ENCODE measurements at regions not wholly inside any gene's neighbourhood (a gene's known extent, or its start where the extent isn't known, plus 50 kb on each side); places are given as distances from the start of the nearest gene placed in this dataset.
"Not testable (repeated sequence)": the region's sequence is repeated elsewhere in the genome, so short reads cannot be mapped to it uniquely, and the experiment has no call there.

GRCh38 chr5:63205976-63206375, 627.4 kb downstream of the LRRC70 start:
- Histone ChIP-seq H3K36me3 (no peaks in the 10 kb centered on the region), H3K9me3 (peaks cover 0 to 10% of the 10 kb centered on the region in 2 donors), H3K4me3 (no peak overlapping the region), H3K27ac (no peak overlapping the region), H3K27me3 (no peaks in the 10 kb centered on the region), H3K4me1 (no peaks in the 10 kb centered on the region)
- no peak for DNase-seq
- intact Hi-C loops (cut with DNase I; ENCODE audit: low total_unique reads), result no loop called here
- in situ Hi-C loops (cut with MboI; ENCODE audit: low pct_ligation_motif_present in 1 of 4, low pct_unique_long_range_greater_than_20kb in 1 of 4, low sequenced_read_pairs in 3 of 4), result no loop called here
- TF ChIP-seq EP300 (IDR thresholded peaks at IDR 0.05; ENCODE audit: low read depth) (no peak), POLR2A (IDR thresholded peaks at IDR 0.05) (no peak), CTCF (IDR thresholded peaks at IDR 0.05) (no peak), POLR2AphosphoS5 (IDR thresholded peaks at IDR 0.05) (no peak)
- 36 to 54% methylated on average over 1 to 2 of the region's 2 CpGs for WGBS, 2 donors (ENCODE audit: low coverage in 1 of 2)

GRCh38 chr5:63201738-63202137, 623.1 kb downstream of the LRRC70 start:
- intact Hi-C loops (cut with DNase I; ENCODE audit: low total_unique reads) (no loop called here), in situ Hi-C loops (cut with MboI; ENCODE audit: low pct_ligation_motif_present in 1 of 4, low pct_unique_long_range_greater_than_20kb in 1 of 4, low sequenced_read_pairs in 3 of 4) (no loop called here)
- H3K27me3 ChIP-seq, result no peaks in the 10 kb centered on the region
- H3K27ac ChIP-seq, result no peak overlapping the region
- WGBS, 2 donors (ENCODE audit: low coverage in 1 of 2), result 58% methylated on average over 2 of the region's 2 CpGs
- no peaks in the 10 kb centered on the region for H3K36me3 ChIP-seq
- peaks cover 0 to 10% of the 10 kb centered on the region in 2 donors for H3K9me3 ChIP-seq
- TF ChIP-seq EP300 (IDR thresholded peaks at IDR 0.05; ENCODE audit: low read depth) (no peak), POLR2AphosphoS5 (IDR thresholded peaks at IDR 0.05) (no peak), POLR2A (IDR thresholded peaks at IDR 0.05) (no peak), CTCF (IDR thresholded peaks at IDR 0.05) (no peak)
- no peak for DNase-seq
- no peaks in the 10 kb centered on the region for H3K4me1 ChIP-seq
- no peak overlapping the region for H3K4me3 ChIP-seq

- Histone ChIP-seq H3K27ac (no peak overlapping the region), H3K9me3 (no peaks in the 10 kb centered on the region), H3K4me1 (no peaks in the 10 kb centered on the region), H3K27me3 (no peaks in the 10 kb centered on the region), H3K4me3 (no peak overlapping the region), H3K36me3 (no peaks in the 10 kb centered on the region)
- in situ Hi-C loops (cut with MboI; ENCODE audit: low pct_ligation_motif_present in 1 of 4, low pct_unique_long_range_greater_than_20kb in 1 of 4, low sequenced_read_pairs in 3 of 4), result no loop called here
- DNase-seq, result no peak
- WGBS, 2 donors (ENCODE audit: low coverage in 1 of 2), result 71% methylated on average over 3 of the region's 3 CpGs; no CpG with 5 or more reads in 1 of the 2 donors
- intact Hi-C loops (cut with DNase I; ENCODE audit: low total_unique reads), result no loop called here
- TF ChIP-seq CTCF (IDR thresholded peaks at IDR 0.05), result no peak
- no peak for TF ChIP-seq POLR2AphosphoS5 (IDR thresholded peaks at IDR 0.05)
- TF ChIP-seq EP300 (IDR thresholded peaks at IDR 0.05; ENCODE audit: low read depth), result no peak
- no peak for TF ChIP-seq POLR2A (IDR thresholded peaks at IDR 0.05)
Measured at GRCh38 chr5:63194126-63194525, 615.5 kb downstream of the LRRC70 start.

GRCh38 chr5:63180190-63180589, 601.6 kb downstream of the LRRC70 start:
- in situ Hi-C loops (cut with MboI; ENCODE audit: low pct_ligation_motif_present in 1 of 4, low pct_unique_long_range_greater_than_20kb in 1 of 4, low sequenced_read_pairs in 3 of 4), result not testable (repeated sequence)
- WGBS, 2 donors (ENCODE audit: low coverage in 1 of 2), result 94 to 100% methylated on average over 1 of the region's 1 CpG

GRCh38 chr5:63175850-63176249, 597.2 kb downstream of the LRRC70 start:
- intact Hi-C loops (cut with DNase I; ENCODE audit: low total_unique reads), result no loop called here
- Histone ChIP-seq H3K27me3 (no peaks in the 10 kb centered on the region), H3K27ac (no peak overlapping the region), H3K9me3 (peaks cover 0 to 2% of the 10 kb centered on the region in 2 donors), H3K4me3 (no peak overlapping the region), H3K4me1 (no peaks in the 10 kb centered on the region), H3K36me3 (no peaks in the 10 kb centered on the region)
- 96% methylated on average over 5 of the region's 5 CpGs; no CpG with 5 or more reads in 1 of the 2 donors for WGBS, 2 donors (ENCODE audit: low coverage in 1 of 2)
- DNase-seq, result no peak
- in situ Hi-C loops (cut with MboI; ENCODE audit: low pct_ligation_motif_present in 1 of 4, low pct_unique_long_range_greater_than_20kb in 1 of 4, low sequenced_read_pairs in 3 of 4), result no loop called here
- no peak for TF ChIP-seq EP300 (IDR thresholded peaks at IDR 0.05; ENCODE audit: low read depth)
- TF ChIP-seq CTCF (IDR thresholded peaks at IDR 0.05), result no peak
- TF ChIP-seq POLR2A (IDR thresholded peaks at IDR 0.05), result no peak
- no peak for TF ChIP-seq POLR2AphosphoS5 (IDR thresholded peaks at IDR 0.05)

More at GRCh38 chr5:63180190-63180589, 601.6 kb downstream of the LRRC70 start:
- H3K4me1 ChIP-seq; H3K27me3 ChIP-seq; intact Hi-C loops (cut with DNase I; ENCODE audit: low total_unique reads); DNase-seq; H3K36me3 ChIP-seq; H3K4me3 ChIP-seq; H3K27ac ChIP-seq; H3K9me3 ChIP-seq: not testable (repeated sequence)

Measured in transverse colon (tissue), 4 donors.